D721Med (cell line): ENCODE measurements at regions not wholly inside any gene's neighbourhood (a gene's known extent, or its start where the extent isn't known, plus 50 kb on each side); places are given as distances from the start of the nearest gene placed in this dataset.

Experiments used
- DNase-seq: peaks from one replicate; pipeline ENCODE4 v3.0.0; 2011; ENCODE audit warnings: low spot score; ENCODE audit not compliant: insufficient read length
- FAIRE-seq: peaks from 2 replicates; lab custom pipeline; 2011; peaks lifted over from hg19 to GRCh38; lab: Jason Lieb, UNC
- CTCF ChIP-seq: IDR thresholded peaks from 2 replicates; pipeline ENCODE4 v1.5.1; 2012; ENCODE audit warnings: mild to moderate bottlenecking, control low read depth; ENCODE audit not compliant: insufficient read depth; ENCODE audit errors: missing control alignments

GRCh38 chr5:25362799-25363198, 718.0 kb upstream of the CDH10 start:
- TF ChIP-seq CTCF: no peak
- no peak for FAIRE-seq
- DNase-seq: no peak

- FAIRE-seq: no peak
- no peak for TF ChIP-seq CTCF
Measured at GRCh38 chr5:25358919-25359318, 714.1 kb upstream of the CDH10 start.

GRCh38 chr5:25357605-25358004, 712.8 kb upstream of the CDH10 start:
- DNase-seq (no peak), FAIRE-seq (no peak)
- no peak for TF ChIP-seq CTCF

More at GRCh38 chr5:25358919-25359318, 714.1 kb upstream of the CDH10 start:
- DNase-seq: no peak

GRCh38 chr5:25349746-25350145, 705.0 kb upstream of the CDH10 start:
- DNase-seq: no peak
- TF ChIP-seq CTCF: no peak
- no peak for FAIRE-seq

- FAIRE-seq (no peak), DNase-seq (no peak)
Measured at GRCh38 chr5:25345240-25345771, 700.5 kb upstream of the CDH10 start.

GRCh38 chr5:25339541-25339940, 694.8 kb upstream of the CDH10 start:
- DNase-seq: no peak
- FAIRE-seq: no peak
- no peak for TF ChIP-seq CTCF

More at GRCh38 chr5:25345240-25345771, 700.5 kb upstream of the CDH10 start:
- no peak for TF ChIP-seq CTCF

- DNase-seq (no peak), FAIRE-seq (no peak)
- no peak for TF ChIP-seq CTCF
Measured at GRCh38 chr5:25334350-25334749, 689.6 kb upstream of the CDH10 start.
